ENCODE measurements at regions not wholly inside any gene's neighbourhood (a gene's known extent, or its start where the extent isn't known, plus 50 kb on each side); places are given as distances from the start of the nearest gene placed in this dataset.

GRCh38 chr10:71043858-71044257 lies 155.5 kb upstream of the PCBD1 start:
- no peak for DNase-seq (ENCODE audit: low read depth)

GRCh38 chr10:71044720-71045119 lies 156.4 kb upstream of the PCBD1 start:
- DNase-seq (ENCODE audit: low read depth): no peak

GRCh38 chr10:71045204-71045809 lies 156.9 kb upstream of the PCBD1 start:
- no peak for DNase-seq (ENCODE audit: low read depth)

GRCh38 chr10:71045936-71046335 lies 157.6 kb upstream of the PCBD1 start:
- no peak for DNase-seq (ENCODE audit: low read depth)

- no peak for DNase-seq (ENCODE audit: low read depth)
Measured at GRCh38 chr10:71046747-71047146, 158.4 kb upstream of the PCBD1 start.

- DNase-seq (ENCODE audit: low read depth): no peak
Measured at GRCh38 chr10:71048971-71049615, 160.7 kb upstream of the PCBD1 start.

- DNase-seq (ENCODE audit: low read depth): no peak
Measured at GRCh38 chr10:71049994-71050393, 161.6 kb upstream of the PCBD1 start.

GRCh38 chr10:71052076-71052660 lies 160.2 kb upstream of the UNC5B start:
- no peak for DNase-seq (ENCODE audit: low read depth)

- no peak for DNase-seq (ENCODE audit: low read depth)
Measured at GRCh38 chr10:71052708-71053107, 159.7 kb upstream of the UNC5B start.

GRCh38 chr10:71053169-71053895 lies 159.0 kb upstream of the UNC5B start:
- DNase-seq (ENCODE audit: low read depth): no peak

GRCh38 chr10:71058308-71058707 lies 154.1 kb upstream of the UNC5B start:
- DNase-seq (ENCODE audit: low read depth): no peak

GRCh38 chr10:71059054-71059818 lies 153.1 kb upstream of the UNC5B start:
- DNase-seq (ENCODE audit: low read depth): no peak

- DNase-seq (ENCODE audit: low read depth): no peak
Measured at GRCh38 chr10:71059943-71060342, 152.4 kb upstream of the UNC5B start.

GRCh38 chr10:71060476-71061426 lies 151.6 kb upstream of the UNC5B start:
- no peak for DNase-seq (ENCODE audit: low read depth)

- DNase-seq (ENCODE audit: low read depth): no peak
Measured at GRCh38 chr10:71061472-71061871, 150.9 kb upstream of the UNC5B start.

- DNase-seq (ENCODE audit: low read depth): no peak
Measured at GRCh38 chr10:71062156-71062555, 150.2 kb upstream of the UNC5B start.

GRCh38 chr10:71063401-71063800 lies 149.0 kb upstream of the UNC5B start:
- no peak for DNase-seq (ENCODE audit: low read depth)

- DNase-seq (ENCODE audit: low read depth): no peak
Measured at GRCh38 chr10:71064413-71065118, 147.8 kb upstream of the UNC5B start.

GRCh38 chr10:71065659-71066058 lies 146.7 kb upstream of the UNC5B start:
- DNase-seq (ENCODE audit: low read depth): no peak

- no peak for DNase-seq (ENCODE audit: low read depth)
Measured at GRCh38 chr10:71066600-71066999, 145.8 kb upstream of the UNC5B start.
